Activated CD4-positive, alpha-beta T cell treated with anti-CD3 and anti-CD28 coated beads, Interleukin-2, amount 10 ng/mL, durations not matched to agents 24 days and 14 days (primary cell): ENCODE measurements at regions not wholly inside any gene's neighbourhood (a gene's known extent, or its start where the extent isn't known, plus 50 kb on each side); places are given as distances from the start of the nearest gene placed in this dataset.

ENCODE experiments used
- DNase-seq: peaks from one replicate; pipeline ENCODE4 v3.0.0; 2022
- H3K27ac Mint-ChIP-seq: one replicate; pipeline ENCODE4 v1.8.0; 2022; ENCODE audit warnings: mild to moderate bottlenecking, mixed read lengths
- H3K27me3 Mint-ChIP-seq: one replicate; pipeline ENCODE4 v1.8.0; 2022; ENCODE audit warnings: mixed read lengths
- H3K36me3 Mint-ChIP-seq: one replicate; pipeline ENCODE4 v1.8.0; 2022; ENCODE audit warnings: low read depth, mild to moderate bottlenecking, mixed read lengths
- H3K4me1 Mint-ChIP-seq: one replicate; pipeline ENCODE4 v1.8.0; 2021; ENCODE audit warnings: mixed read lengths
- H3K4me3 Mint-ChIP-seq: one replicate; pipeline ENCODE4 v1.8.0; 2022; ENCODE audit warnings: mild to moderate bottlenecking, moderate library complexity, mixed read lengths
- H3K9me3 Mint-ChIP-seq: one replicate; pipeline ENCODE4 v1.8.0; 2021; ENCODE audit warnings: mixed read lengths
- intact Hi-C: fragments of 100-400 bp; cut with micrococcal nuclease; formaldehyde crosslinking; loops from one replicate; pipeline ENCODE4 v1.15.1; 2023

GRCh38 chr3:117563063-117563462, 853.5 kb downstream of the TUSC7 start:
- Mint-ChIP-seq H3K27ac (no peak overlapping the region), H3K27me3 (no peaks in the 10 kb centered on the region), H3K4me3 (no peak overlapping the region), H3K4me1 (no peaks in the 10 kb centered on the region), H3K9me3 (no peaks in the 10 kb centered on the region), H3K36me3 (no peaks in the 10 kb centered on the region)
- intact Hi-C loops = no loop called here
- DNase-seq = no peak

GRCh38 chr3:117565777-117566176, 856.2 kb downstream of the TUSC7 start:
- H3K4me1 Mint-ChIP-seq = no peaks in the 10 kb centered on the region
- no peak overlapping the region for H3K4me3 Mint-ChIP-seq
- H3K27me3 Mint-ChIP-seq = no peaks in the 10 kb centered on the region
- no peaks in the 10 kb centered on the region for H3K36me3 Mint-ChIP-seq
- no peak for DNase-seq
- no peaks in the 10 kb centered on the region for H3K9me3 Mint-ChIP-seq
- H3K27ac Mint-ChIP-seq = no peak overlapping the region
- intact Hi-C loops = no loop called here

GRCh38 chr3:117566926-117567325, 857.3 kb downstream of the TUSC7 start:
- H3K4me3 Mint-ChIP-seq = no peak overlapping the region
- H3K4me1 Mint-ChIP-seq = no peaks in the 10 kb centered on the region
- no peak overlapping the region for H3K27ac Mint-ChIP-seq
- no peaks in the 10 kb centered on the region for H3K9me3 Mint-ChIP-seq
- H3K36me3 Mint-ChIP-seq = no peaks in the 10 kb centered on the region
- intact Hi-C loops = no loop called here
- DNase-seq = no peak
- H3K27me3 Mint-ChIP-seq = no peaks in the 10 kb centered on the region

- no peaks in the 10 kb centered on the region for H3K36me3 Mint-ChIP-seq
- H3K27me3 Mint-ChIP-seq = no peaks in the 10 kb centered on the region
- intact Hi-C loops = no loop called here
- H3K9me3 Mint-ChIP-seq = no peaks in the 10 kb centered on the region
- no peak overlapping the region for H3K4me3 Mint-ChIP-seq
- no peak overlapping the region for H3K27ac Mint-ChIP-seq
- no peaks in the 10 kb centered on the region for H3K4me1 Mint-ChIP-seq
- no peak for DNase-seq
These were observed 857.8 kb downstream of the TUSC7 start for GRCh38 chr3:117567382-117567781.

- H3K27me3 Mint-ChIP-seq = no peaks in the 10 kb centered on the region
- no peak overlapping the region for H3K27ac Mint-ChIP-seq
- no peaks in the 10 kb centered on the region for H3K9me3 Mint-ChIP-seq
- H3K36me3 Mint-ChIP-seq = no peaks in the 10 kb centered on the region
- no peak for DNase-seq
- H3K4me3 Mint-ChIP-seq = no peak overlapping the region
- intact Hi-C loops = no loop called here
- H3K4me1 Mint-ChIP-seq = no peaks in the 10 kb centered on the region
These were observed 858.3 kb downstream of the TUSC7 start for GRCh38 chr3:117567906-117568305.

DNA sequence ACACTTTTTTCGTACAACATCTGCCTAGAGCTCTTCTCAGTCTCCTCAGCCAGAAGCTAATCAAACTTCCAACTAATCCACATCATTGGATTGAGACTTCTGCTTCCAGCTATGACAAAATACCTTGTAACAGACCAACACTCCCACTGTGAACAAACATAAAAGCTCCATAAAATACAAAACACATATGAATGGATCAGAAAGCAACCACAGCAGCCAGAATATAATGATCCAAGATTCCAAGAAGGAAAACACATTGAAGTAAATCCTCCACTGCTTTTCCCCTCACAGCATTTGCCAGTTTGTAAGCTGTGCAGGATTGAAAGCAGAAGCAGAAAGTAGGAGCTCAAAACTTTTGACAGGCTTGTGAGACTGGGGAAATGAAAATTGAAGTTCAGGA, 863.2 kb downstream of the TUSC7 start:
- no peak overlapping the region for H3K27ac Mint-ChIP-seq
- H3K27me3 Mint-ChIP-seq = no peaks in the 10 kb centered on the region
- intact Hi-C loops = no loop called here
- no peak for DNase-seq
- H3K9me3 Mint-ChIP-seq = peaks cover 4% of the 10 kb centered on the region
- no peak overlapping the region for H3K4me3 Mint-ChIP-seq
- H3K36me3 Mint-ChIP-seq = no peaks in the 10 kb centered on the region
- no peaks in the 10 kb centered on the region for H3K4me1 Mint-ChIP-seq

DNA sequence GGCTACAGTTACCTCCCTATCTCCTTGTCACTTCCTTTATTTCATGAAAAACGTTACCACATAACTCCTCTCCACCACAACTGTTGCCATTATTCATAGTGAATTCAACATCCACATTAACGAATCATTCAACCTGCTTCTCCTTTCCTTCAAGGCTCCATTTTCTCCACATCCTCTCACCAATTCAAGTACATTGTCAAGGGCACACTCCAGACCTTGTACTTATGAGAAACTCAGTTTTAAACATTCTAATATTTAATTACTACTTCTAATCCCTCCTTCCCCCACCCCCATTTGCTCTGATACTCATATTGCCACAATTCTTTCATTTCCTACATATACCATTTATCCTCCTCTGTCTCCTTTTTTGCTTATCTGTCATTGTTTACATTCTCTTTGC, 871.2 kb downstream of the TUSC7 start:
- intact Hi-C loops = no loop called here
- Mint-ChIP-seq H3K27ac (no peak overlapping the region), H3K9me3 (peaks cover 4% of the 10 kb centered on the region), H3K4me3 (no peak overlapping the region), H3K27me3 (no peaks in the 10 kb centered on the region), H3K36me3 (no peaks in the 10 kb centered on the region), H3K4me1 (no peaks in the 10 kb centered on the region)
- no peak for DNase-seq

- Mint-ChIP-seq H3K9me3 (no peaks in the 10 kb centered on the region), H3K4me1 (no peaks in the 10 kb centered on the region), H3K27me3 (no peaks in the 10 kb centered on the region), H3K4me3 (no peak overlapping the region), H3K27ac (no peak overlapping the region), H3K36me3 (no peaks in the 10 kb centered on the region)
- intact Hi-C loops = no loop called here
- DNase-seq = no peak
These were observed 876.6 kb downstream of the TUSC7 start for GRCh38 chr3:117586161-117586560.

- no peak overlapping the region for H3K4me3 Mint-ChIP-seq
- H3K4me1 Mint-ChIP-seq = no peaks in the 10 kb centered on the region
- no peaks in the 10 kb centered on the region for H3K36me3 Mint-ChIP-seq
- H3K27ac Mint-ChIP-seq = no peak overlapping the region
- intact Hi-C loops = no loop called here
- H3K9me3 Mint-ChIP-seq = no peaks in the 10 kb centered on the region
- no peaks in the 10 kb centered on the region for H3K27me3 Mint-ChIP-seq
- no peak for DNase-seq
These were observed 877.8 kb downstream of the TUSC7 start for GRCh38 chr3:117587416-117587815.

DNA sequence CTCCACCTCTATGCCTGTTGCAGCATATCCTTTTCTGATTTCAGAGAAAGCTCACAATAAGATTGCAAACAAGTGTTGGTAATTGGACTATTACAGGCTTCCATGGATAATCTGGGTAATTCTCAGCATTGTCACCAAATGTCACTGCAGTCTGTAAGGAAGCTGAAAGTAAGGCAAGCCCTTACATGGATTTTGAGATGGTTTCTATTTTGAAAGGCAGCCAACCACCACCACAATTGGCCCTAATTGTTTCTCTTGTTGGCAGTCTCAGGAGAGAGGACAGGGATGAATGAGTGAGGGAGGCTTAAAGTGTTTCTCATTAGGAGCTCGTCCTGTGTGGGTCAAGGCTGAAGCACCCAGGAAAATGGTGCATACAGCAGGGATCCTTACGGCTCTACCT, 879.9 kb downstream of the TUSC7 start:
- Mint-ChIP-seq H3K36me3 (no peaks in the 10 kb centered on the region), H3K27me3 (no peaks in the 10 kb centered on the region), H3K27ac (no peak overlapping the region), H3K4me3 (no peak overlapping the region), H3K9me3 (no peaks in the 10 kb centered on the region), H3K4me1 (no peaks in the 10 kb centered on the region)
- no peak for DNase-seq
- intact Hi-C loops = no loop called here

- no peak overlapping the region for H3K27ac Mint-ChIP-seq
- H3K4me3 Mint-ChIP-seq = no peak overlapping the region
- no peak for DNase-seq
- intact Hi-C loops = no loop called here
- H3K9me3 Mint-ChIP-seq = no peaks in the 10 kb centered on the region
- no peaks in the 10 kb centered on the region for H3K36me3 Mint-ChIP-seq
- no peaks in the 10 kb centered on the region for H3K4me1 Mint-ChIP-seq
- no peaks in the 10 kb centered on the region for H3K27me3 Mint-ChIP-seq
These were observed 886.0 kb downstream of the TUSC7 start for GRCh38 chr3:117595615-117596014.

DNA sequence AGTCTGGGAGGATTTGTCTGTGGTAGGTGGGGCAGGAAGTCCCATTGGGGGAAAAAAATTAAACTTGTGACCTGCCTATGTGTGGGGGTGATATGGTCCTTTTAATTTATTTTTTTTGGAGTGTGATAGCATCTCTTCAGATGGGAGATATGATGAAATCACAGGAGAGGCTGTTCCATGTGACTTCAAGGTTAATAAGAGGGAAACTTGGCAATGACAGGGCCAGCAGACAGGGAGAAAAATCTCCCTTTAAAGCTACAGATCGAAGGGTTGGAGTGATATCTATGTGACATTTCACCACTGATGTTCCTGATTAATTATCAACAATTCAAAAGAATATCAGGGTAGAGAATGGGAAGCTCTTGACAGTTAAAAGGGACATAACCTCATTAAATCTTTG, 886.9 kb downstream of the TUSC7 start:
- DNase-seq = no peak
- H3K27me3 Mint-ChIP-seq = no peaks in the 10 kb centered on the region

GRCh38 chr3:117597865-117598264, 888.3 kb downstream of the TUSC7 start:
- Mint-ChIP-seq H3K4me3 (no peak overlapping the region), H3K27me3 (no peaks in the 10 kb centered on the region), H3K4me1 (no peaks in the 10 kb centered on the region), H3K27ac (no peak overlapping the region), H3K36me3 (no peaks in the 10 kb centered on the region), H3K9me3 (no peaks in the 10 kb centered on the region)
- no peak for DNase-seq
- intact Hi-C loops = no loop called here

More for the DNA sequence above, 886.9 kb downstream of the TUSC7 start:
- Mint-ChIP-seq H3K9me3 (no peaks in the 10 kb centered on the region), H3K4me1 (no peaks in the 10 kb centered on the region), H3K36me3 (no peaks in the 10 kb centered on the region), H3K4me3 (no peak overlapping the region), H3K27ac (no peak overlapping the region)
- intact Hi-C loops = no loop called here

DNA sequence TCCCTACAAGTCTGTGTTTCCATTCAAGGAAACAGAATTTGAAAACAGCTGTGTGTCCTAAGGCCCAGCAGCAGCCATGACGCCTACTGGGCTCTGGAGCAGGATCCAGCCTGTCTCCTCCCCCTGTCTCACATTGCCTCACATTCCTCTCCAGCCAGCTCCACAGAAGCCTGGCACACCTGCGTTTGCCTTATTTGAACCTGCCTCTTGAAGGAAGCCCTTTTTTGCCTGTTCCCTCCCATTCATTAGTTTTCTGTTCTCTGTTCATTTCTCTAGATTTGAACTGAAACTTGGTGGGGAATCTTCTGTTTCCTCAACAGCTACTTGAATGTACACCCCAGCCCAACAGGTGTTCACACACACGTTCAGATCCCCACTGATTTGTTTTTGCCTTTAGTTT, 890.5 kb downstream of the TUSC7 start:
- H3K4me3 Mint-ChIP-seq = no peak overlapping the region
- no peaks in the 10 kb centered on the region for H3K4me1 Mint-ChIP-seq
- no peaks in the 10 kb centered on the region for H3K27me3 Mint-ChIP-seq
- intact Hi-C loops = no loop called here
- no peak for DNase-seq
- H3K36me3 Mint-ChIP-seq = no peaks in the 10 kb centered on the region
- no peaks in the 10 kb centered on the region for H3K9me3 Mint-ChIP-seq
- no peak overlapping the region for H3K27ac Mint-ChIP-seq

DNA sequence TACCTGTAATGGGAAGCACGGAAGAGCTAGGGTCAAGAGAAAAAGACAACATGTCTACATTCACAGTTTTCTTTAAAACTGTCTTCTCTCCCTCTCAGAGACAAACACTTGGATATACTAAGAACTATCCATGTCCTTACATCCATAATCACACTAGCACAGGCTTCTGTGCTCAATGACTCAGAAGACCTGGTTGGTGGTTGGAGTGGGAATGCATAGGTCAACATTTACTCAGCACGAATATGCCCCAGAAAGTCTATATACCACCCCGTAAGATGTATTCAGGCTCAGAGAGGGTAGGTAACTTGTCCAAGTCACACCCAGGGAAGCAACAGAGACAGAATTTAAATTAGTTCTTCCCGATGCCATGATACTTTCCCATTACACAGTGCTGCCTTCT, 891.1 kb downstream of the TUSC7 start:
- Mint-ChIP-seq H3K27me3 (no peaks in the 10 kb centered on the region), H3K27ac (no peak overlapping the region), H3K4me1 (no peaks in the 10 kb centered on the region), H3K4me3 (no peak overlapping the region), H3K9me3 (no peaks in the 10 kb centered on the region), H3K36me3 (no peaks in the 10 kb centered on the region)
- no peak for DNase-seq
- intact Hi-C loops = no loop called here
